Fibroblast of lung (primary cell): ENCODE measurements at regions not wholly inside any gene's neighbourhood (a gene's known extent, or its start where the extent isn't known, plus 50 kb on each side); places are given as distances from the start of the nearest gene placed in this dataset.

Source experiments
- CTCF ChIP-seq, 2 donors: IDR thresholded peaks in 1 of 2; conservative IDR thresholded peaks in 1 of 2; 1 replicate in 1 of 2; 2 replicates in 1 of 2; pipeline ENCODE4 v1.5.1; 2011 to 2012; ENCODE audit warnings: low read length in 2 of 2, control low read depth in 1 of 2, inconsistent platforms in 1 of 2, low read depth in 1 of 2, mild to moderate bottlenecking in 1 of 2
- EZH2 ChIP-seq: IDR thresholded peaks from 2 replicates; pipeline ENCODE4 v1.5.1; 2012; ENCODE audit warnings: low read length, control low read depth, mild to moderate bottlenecking; ENCODE audit errors: missing control alignments

DNA sequence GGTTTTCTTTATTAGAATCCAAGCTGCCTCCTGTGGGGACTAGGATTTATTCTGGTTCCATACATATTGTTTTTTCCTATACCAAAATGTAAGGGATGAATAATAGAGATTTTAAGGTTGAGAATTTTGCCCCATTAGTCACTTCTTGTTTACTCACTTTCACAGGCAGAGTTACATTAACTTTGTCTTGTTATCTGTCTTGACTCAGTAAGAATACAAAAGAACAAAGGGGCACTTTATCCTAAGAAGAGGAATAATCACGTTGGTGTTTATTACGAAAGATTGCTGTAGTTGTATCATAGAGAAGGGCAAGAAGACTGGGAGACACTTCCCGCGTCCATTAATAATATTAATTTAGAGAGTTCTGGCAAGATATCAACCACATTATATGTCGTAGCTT is 599.7 kb upstream of the FTMT start:
- no peak for TF ChIP-seq CTCF (conservative IDR thresholded peaks at IDR 0.05 in 1 of 2, IDR thresholded peaks at IDR 0.05 in 1 of 2; ENCODE audit: low read depth in 1 of 2, low read length in 2 of 2)
- TF ChIP-seq EZH2 = no peak
